GM12878 (cell line): ENCODE measurements at regions not wholly inside any gene's neighbourhood (a gene's known extent, or its start where the extent isn't known, plus 50 kb on each side); places are given as distances from the start of the nearest gene placed in this dataset.

Experiments
- ATAC-seq: fragments of 200-7000 bp; cut with Tn5 transposase; 3 replicates; pipeline ENCODE4 v1.9.1; 2020; ENCODE audit warnings: mild to moderate bottlenecking, moderate library complexity
- BruUV-seq: library from RNA; stranded (reverse); fragments of 400-500 nt; replicated peaks from 2 replicates; lab custom pipeline; 2021; lab: Mats Ljungman, UMichigan
- CTCF ChIA-PET: fragments of 300-600 bp; sonication (Branson Sonifier 250); formaldehyde crosslinking; extraction: SDS; loops from one replicate; lab custom pipeline; 2021; ENCODE audit warnings: inconsistent platforms; lab: Yijun Ruan, JAX
- POLR2A ChIA-PET: fragments of 350-600 bp; formaldehyde crosslinking; extraction: SDS; loops from one replicate; lab custom pipeline; 2021; ENCODE audit warnings: inconsistent platforms; lab: Charles Lee
- RAD21 ChIA-PET: fragments of 300-600 bp; sonication (Branson Sonifier 250); formaldehyde crosslinking; loops from one replicate; lab custom pipeline; 2023; ENCODE audit warnings: antibody characterized with exemption; ENCODE audit not compliant: unreplicated experiment; lab: Charles Lee
- SMC1A ChIA-PET: fragments of 300-600 bp; sonication (Branson Sonifier 250); formaldehyde crosslinking; loops from one replicate; lab custom pipeline; 2023; ENCODE audit not compliant: unreplicated experiment, uncharacterized antibody; lab: Charles Lee
- DNase-seq: peaks from one replicate; pipeline ENCODE4 v3.0.0-alpha.2; 2011; ENCODE audit warnings: low read depth, low spot score
- FAIRE-seq: peaks from 3 replicates; lab custom pipeline; 2011; peaks lifted over from hg19 to GRCh38; lab: Jason Lieb, UNC
- H2AFZ ChIP-seq: 2 replicates; pipeline ENCODE4 v1.6.0; 2011; ENCODE audit warnings: low read depth, low read length, control low read depth; ENCODE audit not compliant: control insufficient read depth
- H3K27ac ChIP-seq: 2 replicates; pipeline ENCODE4 v1.5.1; 2011; ENCODE audit warnings: control low read depth; ENCODE audit not compliant: control insufficient read depth, insufficient read depth
- H3K27me3 ChIP-seq, 2 experiments: replicated peaks in 1 of 2; 2 replicates each; pipeline versions ENCODE4 v1.6.0 to v1.6.1; 2011; ENCODE audit warnings: low read length in 1 of 2; ENCODE audit not compliant: control insufficient read depth in 2 of 2, insufficient read depth in 2 of 2
- H3K36me3 ChIP-seq, 2 experiments: 2 replicates each; pipeline ENCODE4 v1.5.1; 2011; ENCODE audit warnings: low read length in 1 of 2; ENCODE audit not compliant: control insufficient read depth in 2 of 2, insufficient read depth in 2 of 2
- H3K4me1 ChIP-seq: 2 replicates; pipeline ENCODE4 v1.6.1; 2011; ENCODE audit warnings: mild to moderate bottlenecking, low read length, moderate library complexity, mixed read lengths; ENCODE audit not compliant: control insufficient read depth, insufficient read depth
- H3K4me2 ChIP-seq: 2 replicates; pipeline ENCODE4 v1.6.0; 2011; ENCODE audit warnings: control low read depth; ENCODE audit not compliant: control insufficient read depth, insufficient read depth
- H3K4me3 ChIP-seq: fragments of 200-600 bp; sonication (generic); 2 replicates; pipeline ENCODE4 v1.5.1; 2016
- H3K79me2 ChIP-seq: 2 replicates; pipeline ENCODE4 v1.6.0; 2011; ENCODE audit warnings: low read length; ENCODE audit not compliant: control insufficient read depth, insufficient read depth
- H3K9ac ChIP-seq: 2 replicates; pipeline ENCODE4 v1.8.0; 2011; ENCODE audit warnings: low read length, control low read depth, mixed read lengths; ENCODE audit not compliant: control insufficient read depth, insufficient read depth
- H3K9me3 ChIP-seq: replicated peaks from 3 replicates; pipeline ENCODE4 v1.5.1; 2011; ENCODE audit warnings: mild to moderate bottlenecking, low read length; ENCODE audit not compliant: control insufficient read depth, insufficient read depth
- H4K20me1 ChIP-seq: 2 replicates; pipeline ENCODE4 v1.6.0; 2011; ENCODE audit not compliant: control insufficient read depth, insufficient read depth
- BCLAF1 ChIP-seq: fragments of 450-650 bp; IDR thresholded peaks from 2 replicates; pipeline ENCODE4 v1.6.1; 2017; ENCODE audit warnings: antibody characterized with exemption, mild to moderate bottlenecking, moderate library complexity
- CBX3 ChIP-seq: fragments of 200-600 bp; sonication (generic); IDR thresholded peaks from 2 replicates; pipeline ENCODE4 v1.6.1; 2016; ENCODE audit warnings: low read depth, borderline replicate concordance
- CHD2 ChIP-seq: IDR thresholded peaks from 2 replicates; pipeline ENCODE4 v1.6.1; 2011; ENCODE audit warnings: low read depth, low read length, improper control_type of control experiment, borderline replicate concordance
- CHD4 ChIP-seq: fragments of 200-600 bp; sonication (generic); IDR thresholded peaks from 2 replicates; pipeline ENCODE4 v1.6.1; 2016; ENCODE audit warnings: mild to moderate bottlenecking
- EGR1 ChIP-seq, 2 experiments: IDR thresholded peaks; 1 replicate in 1 of 2; 2 replicates in 1 of 2; pipeline ENCODE4 v1.6.1; 2011 to 2012; ENCODE audit warnings: low read depth in 2 of 2, low read length in 2 of 2, borderline replicate concordance in 1 of 2, mild to moderate bottlenecking in 1 of 2, moderate library complexity in 1 of 2
- EP300 ChIP-seq, 2 experiments: fragments of 150-350 bp in 1 of 2; IDR thresholded peaks; 2 replicates each; pipeline ENCODE4 v1.6.1; 2011 to 2012; ENCODE audit warnings: low read depth in 2 of 2, low read length in 2 of 2, borderline replicate concordance in 1 of 2, improper control_type of control experiment in 1 of 2, inconsistent platforms in 1 of 2; ENCODE audit not compliant: control insufficient read depth in 1 of 2
- EZH2 ChIP-seq: IDR thresholded peaks from 2 replicates; pipeline ENCODE4 v1.6.1; 2012; ENCODE audit warnings: low read depth, mild to moderate bottlenecking, control low read depth, inconsistent platforms, low read length, borderline replicate concordance; ENCODE audit not compliant: control insufficient read depth
- MLLT1 ChIP-seq: fragments of 450-650 bp; IDR thresholded peaks from 2 replicates; pipeline ENCODE4 v1.6.1; 2016; ENCODE audit warnings: mild to moderate bottlenecking
- MTA3 ChIP-seq: IDR thresholded peaks from 2 replicates; pipeline ENCODE4 v1.6.1; 2012; ENCODE audit warnings: low read length, inconsistent platforms, borderline replicate concordance
- NFYB ChIP-seq: IDR thresholded peaks from 2 replicates; pipeline ENCODE4 v1.6.1; 2011; ENCODE audit warnings: low read depth, mild to moderate bottlenecking, low read length, improper control_type of control experiment, moderate library complexity; ENCODE audit not compliant: insufficient read depth
- SIX5 ChIP-seq: IDR thresholded peaks from 2 replicates; pipeline ENCODE4 v1.6.1; 2011; ENCODE audit warnings: mild to moderate bottlenecking, low read depth, low read length, moderate library complexity; ENCODE audit not compliant: severe bottlenecking
- SMARCA5 ChIP-seq: fragments of 450-650 bp; IDR thresholded peaks from 2 replicates; pipeline ENCODE4 v1.6.1; 2017; ENCODE audit warnings: mild to moderate bottlenecking
- SP1 ChIP-seq: IDR thresholded peaks from one replicate; pipeline ENCODE4 v1.6.1; 2011; ENCODE audit warnings: low read depth, low read length
- SREBF1 ChIP-seq: IDR thresholded peaks from 2 replicates; pipeline ENCODE4 v1.6.1; 2012; ENCODE audit warnings: mild to moderate bottlenecking, low read length
- SUZ12 ChIP-seq: fragments of 200-600 bp; sonication (generic); IDR thresholded peaks from one replicate; pipeline ENCODE4 v1.6.1; 2018; ENCODE audit warnings: antibody characterized with exemption, mild to moderate bottlenecking; ENCODE audit not compliant: unreplicated experiment
- TBL1XR1 ChIP-seq: IDR thresholded peaks from 2 replicates; pipeline ENCODE4 v1.6.1; 2012; ENCODE audit warnings: low read depth, low read length, improper control_type of control experiment
- WRNIP1 ChIP-seq: IDR thresholded peaks from 2 replicates; pipeline ENCODE4 v1.6.1; 2011; ENCODE audit warnings: low read depth, low read length, improper control_type of control experiment, borderline replicate concordance
- ZNF24 ChIP-seq: fragments of 450-650 bp; IDR thresholded peaks from 2 replicates; pipeline ENCODE4 v1.6.1; 2017; ENCODE audit warnings: antibody characterized with exemption, mild to moderate bottlenecking
- WGBS: methylation state at CpG from one replicate; pipeline ENCODE4 v1.1.6; 2016; ENCODE audit warnings: low lambda C conversion rate; ENCODE audit not compliant: insufficient replicate concordance, insufficient coverage; ENCODE audit errors: missing lambda C conversion rate; 5-methylcytosine and 5-hydroxymethylcytosine counted together
- in situ Hi-C: fragments of 300-500 bp; cut with MboI; formaldehyde crosslinking; loops from 9 replicates; pipeline ENCODE4 v1.14.3; 2018; ENCODE audit warnings: mixed read lengths
- intact Hi-C: fragments of 100-400 bp; cut with micrococcal nuclease; formaldehyde crosslinking; loops from one replicate; pipeline ENCODE4 v1.14.2; 2022; ENCODE audit not compliant: unreplicated experiment

GRCh38 chr11:70734379-70734778 lies 336.1 kb downstream of the CTTN start:
- ChIA-PET SMC1A (no interaction called here), RAD21 (no interaction called here), POLR2A (no interaction called here), CTCF (no interaction called here)
- H3K4me3 ChIP-seq, result no peak overlapping the region
- no peak overlapping the region for H3K4me2 ChIP-seq
- intact Hi-C loops, result no loop called here
- H3K36me3 ChIP-seq, result no peaks in the 10 kb centered on the region
- no peak overlapping the region for H2AFZ ChIP-seq
- ATAC-seq, result no peak
- H3K79me2 ChIP-seq, result no peaks in the 10 kb centered on the region
- no peak for DNase-seq
- H3K27ac ChIP-seq, result no peak overlapping the region
- 15% methylated on average over 6 of the region's 8 CpGs for WGBS
- H4K20me1 ChIP-seq, result no peaks in the 10 kb centered on the region
- no peaks in the 10 kb centered on the region for H3K4me1 ChIP-seq
- FAIRE-seq, result no peak
- no TSS peak for BruUV-seq
- no peak overlapping the region for H3K9ac ChIP-seq
- no peaks in the 10 kb centered on the region; the same call in 2 of the 3 replicates for H3K9me3 ChIP-seq
- TF ChIP-seq EZH2 (no peak), BCLAF1 (no peak), EP300 (IDR thresholded peaks at IDR 0.05; ENCODE audit: borderline replicate concordance in 1 of 2, control insufficient read depth in 1 of 2, low read depth in 2 of 2, low read length in 2 of 2) (no peak), SP1 (no peak), EGR1 (IDR thresholded peaks at IDR 0.05; ENCODE audit: borderline replicate concordance in 1 of 2, low read depth in 2 of 2, low read length in 2 of 2) (no peak), ZNF24 (no peak), SREBF1 (no peak), SMARCA5 (no peak), SUZ12 (no peak), CHD2 (no peak), NFYB (no peak), CHD4 (no peak), CBX3 (no peak), TBL1XR1 (no peak), WRNIP1 (no peak), MTA3 (no peak), SIX5 (no peak), MLLT1 (no peak)
- TF ChIP-seq, all 136 proteins: peak for 0
- H3K27me3 ChIP-seq, result no peaks in the 10 kb centered on the region; a peak in 1 of 4 replicates
- in situ Hi-C loops, result no loop called here
